B cell (primary cell): ENCODE measurements at regions not wholly inside any gene's neighbourhood (a gene's known extent, or its start where the extent isn't known, plus 50 kb on each side); places are given as distances from the start of the nearest gene placed in this dataset.

Source experiments
- ATAC-seq: fragments of 200-7000 bp; cut with Tn5 transposase; one replicate; pipeline ENCODE4 v1.10.0; 2021; ENCODE audit warnings: low read depth, mild to moderate bottlenecking, moderate number of reproducible peaks, moderate library complexity
- CTCF ChIA-PET: fragments of 350-600 bp; sonication (Branson Sonifier 250); formaldehyde crosslinking; loops from one replicate; lab custom pipeline; 2021; ENCODE audit warnings: antibody characterized with exemption, inconsistent platforms; lab: Charles Lee
- POLR2A ChIA-PET: fragments of 350-600 bp; sonication (Branson Sonifier 250); formaldehyde crosslinking; loops from one replicate; lab custom pipeline; 2021; ENCODE audit warnings: antibody characterized with exemption; lab: Charles Lee
- DNase-seq: peaks from one replicate; pipeline ENCODE4 v3.0.0; 2013
- H2AFZ ChIP-seq: 2 replicates; pipeline ENCODE4 v1.6.1; 2012; ENCODE audit warnings: mild to moderate bottlenecking, low read depth, low read length; ENCODE audit not compliant: insufficient read depth, poor library complexity, severe bottlenecking
- H3K27ac ChIP-seq, 2 donors: 1 replicate in 1 of 2; 2 replicates in 1 of 2; pipeline ENCODE4 v1.5.1; 2012 to 2013; ENCODE audit warnings: low read length in 2 of 2, mild to moderate bottlenecking in 2 of 2, moderate library complexity in 1 of 2
- H3K27me3 ChIP-seq, 4 experiments: fragments of 200-600 bp in 1 of 4; sonication (generic) in 1 of 4; replicated peaks in 1 of 4; 1 replicate in 2 of 4; 2 replicates in 2 of 4; pipeline versions ENCODE4 v1.6.1 to v1.7.0; 2013 to 2016; ENCODE audit warnings: low read length in 3 of 4, mild to moderate bottlenecking in 2 of 4, mixed read lengths in 1 of 4, moderate library complexity in 1 of 4; ENCODE audit not compliant: insufficient read depth in 4 of 4, control insufficient read depth in 3 of 4; ENCODE audit errors: control extremely low read depth in 1 of 4
- H3K36me3 ChIP-seq, 2 experiments: replicated peaks in 1 of 2; 1 replicate in 1 of 2; 2 replicates in 1 of 2; pipeline versions ENCODE4 v1.6.1 to v1.7.1; 2013; ENCODE audit warnings: low read length in 1 of 2; ENCODE audit not compliant: insufficient read depth in 2 of 2, control insufficient read depth in 1 of 2; ENCODE audit errors: control extremely low read depth in 1 of 2, extremely low read depth in 1 of 2
- H3K4me1 ChIP-seq, 2 donors: fragments of 200-600 bp in 1 of 2; sonication (generic) in 1 of 2; 1 replicate in 1 of 2; 2 replicates in 1 of 2; pipeline versions ENCODE4 v1.5.1 to v1.6.1; 2013 to 2017; ENCODE audit warnings: low read length in 2 of 2; ENCODE audit not compliant: control insufficient read depth in 2 of 2, insufficient read depth in 2 of 2
- H3K4me2 ChIP-seq: replicated peaks from 2 replicates; pipeline ENCODE3; 2012; ENCODE audit warnings: mild to moderate bottlenecking, low read depth, low read length; ENCODE audit not compliant: poor library complexity, severe bottlenecking
- H3K4me3 ChIP-seq, 5 experiments: fragments of 200-600 bp in 1 of 5; sonication (generic) in 1 of 5; 1 replicate in 3 of 5; 2 replicates in 2 of 5; pipeline versions ENCODE4 v1.5.1 to v1.7.0; 2011 to 2016; ENCODE audit warnings: low read length in 4 of 5, mild to moderate bottlenecking in 4 of 5, low read depth in 2 of 5, control low read depth in 1 of 5, moderate library complexity in 1 of 5; ENCODE audit not compliant: insufficient read depth in 1 of 5; ENCODE audit errors: control extremely low read depth in 1 of 5, extremely low read depth in 1 of 5
- H3K79me2 ChIP-seq: fragments of 200-600 bp; sonication (generic); one replicate; pipeline ENCODE4 v1.6.0; 2016; ENCODE audit warnings: low read length; ENCODE audit not compliant: control insufficient read depth, insufficient read depth
- H3K9ac ChIP-seq: fragments of 200-600 bp; sonication (generic); 2 replicates; pipeline ENCODE4 v1.6.1; 2017; ENCODE audit warnings: mild to moderate bottlenecking, low read length, moderate library complexity
- H3K9me3 ChIP-seq, 3 donors: one replicate each; pipeline versions ENCODE4 v1.6.1 to v1.7.1; 2013; ENCODE audit warnings: low read length in 2 of 3; ENCODE audit not compliant: control insufficient read depth in 2 of 3, insufficient read depth in 1 of 3; ENCODE audit errors: control extremely low read depth in 1 of 3
- H4K20me1 ChIP-seq: 2 replicates; pipeline ENCODE4 v1.6.0; 2012; ENCODE audit warnings: mild to moderate bottlenecking, low read length; ENCODE audit not compliant: insufficient read depth, control insufficient read depth, poor library complexity, severe bottlenecking
- H3K27ac Mint-ChIP-seq: one replicate; pipeline ENCODE4 v1.8.0; 2021; ENCODE audit warnings: mixed read lengths
- H3K27me3 Mint-ChIP-seq: one replicate; pipeline ENCODE4 v1.8.0; 2021; ENCODE audit warnings: mixed read lengths
- H3K4me1 Mint-ChIP-seq: one replicate; pipeline ENCODE4 v1.8.0; 2021; ENCODE audit warnings: mixed read lengths
- H3K4me3 Mint-ChIP-seq: one replicate; pipeline ENCODE4 v1.8.0; 2021; ENCODE audit warnings: mixed read lengths
- H3K9me3 Mint-ChIP-seq: one replicate; pipeline ENCODE4 v1.8.0; 2022; ENCODE audit warnings: mixed read lengths; ENCODE audit not compliant: insufficient read depth
- EZH2 ChIP-seq: IDR thresholded peaks from 2 replicates; pipeline ENCODE4 v1.6.1; 2012; ENCODE audit warnings: borderline replicate concordance, low read depth, mild to moderate bottlenecking, moderate library complexity, low read length; ENCODE audit not compliant: insufficient read depth, poor library complexity, severe bottlenecking
- WGBS: methylation state at CpG from one replicate; pipeline ENCODE4 v1.1.5; 2013; ENCODE audit warnings: missing lambda C conversion rate; ENCODE audit not compliant: insufficient coverage; 5-methylcytosine and 5-hydroxymethylcytosine counted together
- intact Hi-C: fragments of 100-400 bp; cut with micrococcal nuclease; formaldehyde crosslinking; loops from one replicate; pipeline ENCODE4 v1.10.0; 2022
- TF ChIP-seq, protein P1 (sequence below): fragments of 200-600 bp; IDR thresholded peaks from one replicate; pipeline ENCODE4 v1.8.0; 2022; ENCODE audit warnings: antibody characterized with exemption, mild to moderate bottlenecking

DNA sequence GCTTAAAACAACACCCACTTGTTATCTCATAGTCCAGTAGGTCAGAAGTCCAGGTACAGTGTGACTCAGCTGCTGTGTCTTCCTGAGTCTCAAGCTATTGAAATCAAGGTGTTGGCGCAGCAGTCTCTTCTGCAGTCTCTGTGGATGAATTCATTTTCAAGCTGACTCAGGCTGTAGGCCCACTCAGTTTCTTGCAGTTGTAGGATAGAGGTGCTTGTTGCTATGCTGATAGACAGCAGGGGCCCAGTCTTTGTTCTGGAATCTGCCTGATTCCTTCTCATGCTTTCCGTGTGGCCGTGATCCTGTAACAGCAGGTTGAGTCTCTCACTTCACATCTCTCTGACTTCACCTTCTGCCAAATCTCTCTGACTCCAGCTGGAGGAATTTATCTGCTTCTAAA is 400.4 kb upstream of the POM121L12 start:
- Mint-ChIP-seq H3K27me3 (no peaks in the 10 kb centered on the region), H3K27ac (no peak overlapping the region), H3K4me1 (no peaks in the 10 kb centered on the region), H3K4me3 (no peak overlapping the region), H3K9me3 (peaks cover 7% of the 10 kb centered on the region)
- WGBS = 100% methylated on average over 1 of the region's 3 CpGs
- intact Hi-C loops = no loop called here
- Histone ChIP-seq H3K36me3 (no peaks in the 10 kb centered on the region), H2AFZ (no peak overlapping the region), H3K9ac (no peak overlapping the region), H3K27me3 (no peaks in the 10 kb centered on the region), H3K4me3 (no peak overlapping the region), H3K4me2 (no peak overlapping the region), H4K20me1 (no peaks in the 10 kb centered on the region), H3K27ac (no peak overlapping the region), H3K79me2 (no peaks in the 10 kb centered on the region), H3K4me1 (no peaks in the 10 kb centered on the region), H3K9me3 (peaks cover 0 to 6% (median 2%) of the 10 kb centered on the region in 3 donors)
- ATAC-seq (no peak), DNase-seq (no peak)
- ChIA-PET CTCF (no interaction called here), POLR2A (no interaction called here)
- TF ChIP-seq EZH2 = no peak
- TF ChIP-seq, protein P1, sequence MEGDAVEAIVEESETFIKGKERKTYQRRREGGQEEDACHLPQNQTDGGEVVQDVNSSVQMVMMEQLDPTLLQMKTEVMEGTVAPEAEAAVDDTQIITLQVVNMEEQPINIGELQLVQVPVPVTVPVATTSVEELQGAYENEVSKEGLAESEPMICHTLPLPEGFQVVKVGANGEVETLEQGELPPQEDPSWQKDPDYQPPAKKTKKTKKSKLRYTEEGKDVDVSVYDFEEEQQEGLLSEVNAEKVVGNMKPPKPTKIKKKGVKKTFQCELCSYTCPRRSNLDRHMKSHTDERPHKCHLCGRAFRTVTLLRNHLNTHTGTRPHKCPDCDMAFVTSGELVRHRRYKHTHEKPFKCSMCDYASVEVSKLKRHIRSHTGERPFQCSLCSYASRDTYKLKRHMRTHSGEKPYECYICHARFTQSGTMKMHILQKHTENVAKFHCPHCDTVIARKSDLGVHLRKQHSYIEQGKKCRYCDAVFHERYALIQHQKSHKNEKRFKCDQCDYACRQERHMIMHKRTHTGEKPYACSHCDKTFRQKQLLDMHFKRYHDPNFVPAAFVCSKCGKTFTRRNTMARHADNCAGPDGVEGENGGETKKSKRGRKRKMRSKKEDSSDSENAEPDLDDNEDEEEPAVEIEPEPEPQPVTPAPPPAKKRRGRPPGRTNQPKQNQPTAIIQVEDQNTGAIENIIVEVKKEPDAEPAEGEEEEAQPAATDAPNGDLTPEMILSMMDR = no peak

DNA sequence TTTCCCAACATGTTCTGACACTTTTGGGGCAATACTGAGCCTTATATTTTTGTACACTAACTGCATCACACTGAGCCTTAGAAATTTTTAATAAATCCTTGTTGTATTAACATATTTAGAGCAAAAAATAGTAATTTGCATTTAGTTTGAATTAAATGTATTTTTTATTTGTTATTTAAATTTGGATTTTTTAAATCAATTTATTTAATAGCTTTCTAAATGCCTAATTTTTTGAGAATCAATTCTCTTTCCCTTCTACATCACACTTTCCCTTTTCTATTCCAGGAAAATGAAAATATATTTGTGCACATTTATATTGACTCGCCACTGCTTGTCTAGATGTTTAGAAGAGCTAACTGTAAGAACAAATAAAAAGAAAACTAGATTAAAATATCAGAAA is 414.6 kb upstream of the POM121L12 start:
- H3K27me3 ChIP-seq = no peaks in the 10 kb centered on the region
- WGBS = no CpG with 5 or more reads among the region's 1 CpG
- H2AFZ ChIP-seq = no peak overlapping the region
- no peaks in the 10 kb centered on the region for H3K4me1 ChIP-seq
- ChIA-PET POLR2A (no interaction called here), CTCF (no interaction called here)
- H3K9ac ChIP-seq = no peak overlapping the region
- no peak overlapping the region for H3K4me3 ChIP-seq
- no peaks in the 10 kb centered on the region for H3K9me3 ChIP-seq
- H3K27me3 Mint-ChIP-seq = no peaks in the 10 kb centered on the region
- H3K4me3 Mint-ChIP-seq = no peak overlapping the region
- no peaks in the 10 kb centered on the region for H3K79me2 ChIP-seq
- H3K36me3 ChIP-seq = no peaks in the 10 kb centered on the region
- H3K4me1 Mint-ChIP-seq = no peaks in the 10 kb centered on the region
- no peak for ATAC-seq
- H3K9me3 Mint-ChIP-seq = no peaks in the 10 kb centered on the region
- DNase-seq = no peak
- intact Hi-C loops = no loop called here
- H3K27ac Mint-ChIP-seq = no peak overlapping the region
- no peak overlapping the region for H3K27ac ChIP-seq
- no peaks in the 10 kb centered on the region for H4K20me1 ChIP-seq
- TF ChIP-seq EZH2 = no peak
- TF ChIP-seq, protein P1 = no peak
- no peak overlapping the region for H3K4me2 ChIP-seq
